ENCODE measurements at regions not wholly inside any gene's neighbourhood (a gene's known extent, or its start where the extent isn't known, plus 50 kb on each side); places are given as distances from the start of the nearest gene placed in this dataset.

- 81% methylated on average over 4 of the region's 4 CpGs for WGBS
- intact Hi-C loops (cut with DNase I), result no loop called here
- H3K4me1 ChIP-seq (replicated peaks), result no peaks in the 10 kb centered on the region
These were observed 89.9 kb upstream of the DCN start for GRCh38 chr12:91272461-91273063.

GRCh38 chr12:91271185-91271584 lies 88.6 kb upstream of the DCN start:
- Histone ChIP-seq H3K27me3 (replicated peaks; ENCODE audit: insufficient read depth) (no peaks in the 10 kb centered on the region), H3K36me3 (no peaks in the 10 kb centered on the region), H3K9me3 (no peaks in the 10 kb centered on the region), H3K4me3 (no peak overlapping the region), H3K4me1 (replicated peaks) (no peaks in the 10 kb centered on the region), H3K27ac (no peak overlapping the region)
- intact Hi-C loops (cut with DNase I), result no loop called here
- 40% methylated on average over 4 of the region's 4 CpGs for WGBS
- no peak for DNase-seq (ENCODE audit: low spot score)
- TF ChIP-seq POLR2AphosphoS5 (IDR thresholded peaks at IDR 0.05) (no peak), CTCF (IDR thresholded peaks at IDR 0.05) (no peak)

More at GRCh38 chr12:91272461-91273063, 89.9 kb upstream of the DCN start:
- TF ChIP-seq POLR2A (IDR thresholded peaks at IDR 0.05) (no peak), POLR2AphosphoS5 (IDR thresholded peaks at IDR 0.05) (no peak), CTCF (IDR thresholded peaks at IDR 0.05) (no peak)
- no peak for DNase-seq (ENCODE audit: low spot score)
- no peaks in the 10 kb centered on the region for H3K36me3 ChIP-seq
- H3K27ac ChIP-seq, result peak overlapping the region in 1 of 2 donors; percentile 42
- H3K9me3 ChIP-seq, result no peaks in the 10 kb centered on the region
- no peak overlapping the region for H3K4me3 ChIP-seq
- H3K27me3 ChIP-seq (replicated peaks; ENCODE audit: insufficient read depth), result no peaks in the 10 kb centered on the region

- Histone ChIP-seq H3K27ac (no peak overlapping the region), H3K36me3 (no peaks in the 10 kb centered on the region), H3K27me3 (replicated peaks; ENCODE audit: insufficient read depth) (no peaks in the 10 kb centered on the region), H3K9me3 (no peaks in the 10 kb centered on the region), H3K4me3 (no peak overlapping the region), H3K4me1 (replicated peaks) (no peaks in the 10 kb centered on the region)
- no peak for DNase-seq (ENCODE audit: low spot score)
- intact Hi-C loops (cut with DNase I), result no loop called here
- no peak for TF ChIP-seq POLR2A (IDR thresholded peaks at IDR 0.05)
- TF ChIP-seq POLR2AphosphoS5 (IDR thresholded peaks at IDR 0.05), result no peak
These were observed 84.4 kb upstream of the DCN start for GRCh38 chr12:91267039-91267438.

GRCh38 chr12:91264178-91264577 lies 81.6 kb upstream of the DCN start:
- no peak for DNase-seq (ENCODE audit: low spot score)
- WGBS, result 86% methylated on average over 2 of the region's 2 CpGs
- H3K4me3 ChIP-seq, result no peak overlapping the region
- TF ChIP-seq POLR2AphosphoS5 (IDR thresholded peaks at IDR 0.05) (no peak), CTCF (IDR thresholded peaks at IDR 0.05) (no peak), POLR2A (IDR thresholded peaks at IDR 0.05) (no peak)
- H3K4me1 ChIP-seq (replicated peaks), result no peaks in the 10 kb centered on the region
- H3K27ac ChIP-seq, result no peak overlapping the region
- intact Hi-C loops (cut with DNase I), result no loop called here
- H3K36me3 ChIP-seq, result no peaks in the 10 kb centered on the region
- no peaks in the 10 kb centered on the region for H3K9me3 ChIP-seq
- H3K27me3 ChIP-seq (replicated peaks; ENCODE audit: insufficient read depth), result no peaks in the 10 kb centered on the region

GRCh38 chr12:91261820-91262676 lies 79.4 kb upstream of the DCN start:
- intact Hi-C loops (cut with DNase I), result no loop called here
- TF ChIP-seq POLR2AphosphoS5 (IDR thresholded peaks at IDR 0.05) (no peak), POLR2A (IDR thresholded peaks at IDR 0.05) (no peak), CTCF (IDR thresholded peaks at IDR 0.05) (no peak)
- no peaks in the 10 kb centered on the region for H3K9me3 ChIP-seq
- H3K4me1 ChIP-seq (replicated peaks), result no peaks in the 10 kb centered on the region
- H3K36me3 ChIP-seq, result no peaks in the 10 kb centered on the region
- no peak for DNase-seq (ENCODE audit: low spot score)
- no peak overlapping the region for H3K4me3 ChIP-seq
- no peak overlapping the region for H3K27ac ChIP-seq
- 69% methylated on average over 3 of the region's 3 CpGs for WGBS
- H3K27me3 ChIP-seq (replicated peaks; ENCODE audit: insufficient read depth), result no peaks in the 10 kb centered on the region
